DOHH2 (cell line): ENCODE measurements at regions not wholly inside any gene's neighbourhood (a gene's known extent, or its start where the extent isn't known, plus 50 kb on each side); places are given as distances from the start of the nearest gene placed in this dataset.
A peak's percentile ranks its signal among the peaks of the same experiment; 100 is the strongest.

ENCODE experiments used
- H3F3A ChIP-seq: fragments of 200-600 bp; sonication (generic), shearing (Covaris generic); 2 replicates; pipeline ENCODE4 v1.6.0; 2016; ENCODE audit warnings: antibody characterized with exemption, mild to moderate bottlenecking; ENCODE audit not compliant: control insufficient read depth, insufficient read depth
- H3K27ac ChIP-seq: fragments of 200-600 bp; sonication (generic); 2 replicates; pipeline ENCODE4 v1.5.1; 2014; ENCODE audit warnings: low read depth, mild to moderate bottlenecking, low read length, moderate library complexity
- H3K27me3 ChIP-seq: fragments of 200-600 bp; sonication (generic); 2 replicates; pipeline ENCODE4 v1.6.1; 2014; ENCODE audit warnings: mild to moderate bottlenecking, low read length, mixed read lengths; ENCODE audit not compliant: control insufficient read depth
- H3K36me3 ChIP-seq: fragments of 200-600 bp; sonication (generic); 2 replicates; pipeline ENCODE4 v1.6.1; 2014; ENCODE audit warnings: mild to moderate bottlenecking, low read length, moderate library complexity, mixed read lengths; ENCODE audit not compliant: control insufficient read depth
- H3K4me1 ChIP-seq: fragments of 200-600 bp; sonication (generic); 2 replicates; pipeline ENCODE4 v1.6.1; 2014; ENCODE audit warnings: mild to moderate bottlenecking, low read length, mixed read lengths; ENCODE audit not compliant: control insufficient read depth
- H3K4me2 ChIP-seq: fragments of 200-600 bp; sonication (generic); 2 replicates; pipeline ENCODE4 v1.6.0; 2014; ENCODE audit warnings: mild to moderate bottlenecking, low read length, moderate library complexity
- H3K4me3 ChIP-seq: fragments of 200-600 bp; sonication (generic); 2 replicates; pipeline ENCODE4 v1.5.1; 2014; ENCODE audit warnings: mild to moderate bottlenecking, low read length, mixed read lengths
- H3K79me2 ChIP-seq: fragments of 200-600 bp; sonication (generic); 2 replicates; pipeline ENCODE4 v1.6.1; 2014; ENCODE audit warnings: mild to moderate bottlenecking, low read length, mixed read lengths; ENCODE audit not compliant: control insufficient read depth
- H3K9me2 ChIP-seq: fragments of 200-600 bp; sonication (generic); replicated peaks from 2 replicates; pipeline ENCODE4 v1.6.1; 2014; ENCODE audit warnings: mild to moderate bottlenecking, low read length, mixed read lengths; ENCODE audit not compliant: control insufficient read depth
- H3K9me3 ChIP-seq: fragments of 200-600 bp; sonication (generic); 2 replicates; pipeline ENCODE4 v1.6.1; 2014; ENCODE audit warnings: antibody characterized with exemption, low read length, mixed read lengths; ENCODE audit not compliant: control insufficient read depth, insufficient read depth
- H4K20me1 ChIP-seq: fragments of 200-600 bp; sonication (generic); 2 replicates; pipeline ENCODE4 v1.6.0; 2014; ENCODE audit warnings: low read depth, mild to moderate bottlenecking, antibody characterized with exemption, low read length, moderate library complexity; ENCODE audit not compliant: control insufficient read depth, insufficient read depth
- CTCF ChIP-seq: fragments of 200-600 bp; sonication (generic); IDR thresholded peaks from one replicate; pipeline ENCODE4 v1.5.1; 2014; ENCODE audit warnings: antibody characterized with exemption, mild to moderate bottlenecking, low read depth, low read length; ENCODE audit not compliant: poor library complexity, severe bottlenecking
- EZH2phosphoT487 ChIP-seq: fragments of 200-600 bp; sonication (generic); IDR thresholded peaks from 2 replicates; pipeline ENCODE4 v1.6.1; 2017; ENCODE audit warnings: borderline replicate concordance, mild to moderate bottlenecking, antibody characterized with exemption, low read length, moderate library complexity, mixed read lengths

- H3K9me2 ChIP-seq, result no peaks in the 10 kb centered on the region
- no peaks in the 10 kb centered on the region for H4K20me1 ChIP-seq
- H3K9me3 ChIP-seq, result no peaks in the 10 kb centered on the region
- no peaks in the 10 kb centered on the region for H3K79me2 ChIP-seq
- no peak for TF ChIP-seq CTCF
- TF ChIP-seq EZH2phosphoT487, result no peak
- H3F3A ChIP-seq, result no peaks in the 10 kb centered on the region
- no peaks in the 10 kb centered on the region for H3K27me3 ChIP-seq
- no peaks in the 10 kb centered on the region for H3K36me3 ChIP-seq
- H3K4me2 ChIP-seq, result no peak overlapping the region
- no peak overlapping the region for H3K4me3 ChIP-seq
- no peak overlapping the region for H3K27ac ChIP-seq
- peaks cover 26% of the 10 kb centered on the region for H3K4me1 ChIP-seq
These were observed 76.4 kb downstream of the LSM3 start for GRCh38 chr3:14254812-14255702.

- Histone ChIP-seq H4K20me1 (no peaks in the 10 kb centered on the region), H3K27ac (0 out of 2 replicates have a peak overlapping the region, but pooled peaks have one; percentile 13), H3F3A (no peaks in the 10 kb centered on the region), H3K36me3 (no peaks in the 10 kb centered on the region), H3K27me3 (no peaks in the 10 kb centered on the region), H3K9me3 (no peaks in the 10 kb centered on the region), H3K4me1 (peaks cover 23% of the 10 kb centered on the region), H3K79me2 (no peaks in the 10 kb centered on the region), H3K4me2 (peak overlapping the region; percentile 46), H3K9me2 (no peaks in the 10 kb centered on the region), H3K4me3 (no peak overlapping the region)
- no peak for TF ChIP-seq CTCF
- TF ChIP-seq EZH2phosphoT487, result no peak
These were observed 77.4 kb downstream of the LSM3 start for GRCh38 chr3:14256046-14256445.

- H3K9me2 ChIP-seq, result no peaks in the 10 kb centered on the region
- no peaks in the 10 kb centered on the region for H3K9me3 ChIP-seq
- peak overlapping the region; percentile 13; the same call in 1 of the 2 replicates for H3K4me3 ChIP-seq
- H3K4me1 ChIP-seq, result peaks cover 23% of the 10 kb centered on the region
- no peaks in the 10 kb centered on the region for H3F3A ChIP-seq
- TF ChIP-seq EZH2phosphoT487 (no peak), CTCF (peak; percentile 20)
- H3K79me2 ChIP-seq, result no peaks in the 10 kb centered on the region
- peak overlapping the region; percentile 46 for H3K4me2 ChIP-seq
- peak overlapping the region; percentile 13; the same call in 1 of the 2 replicates for H3K27ac ChIP-seq
- no peaks in the 10 kb centered on the region for H3K36me3 ChIP-seq
- peaks cover under 1% of the 10 kb centered on the region; the same call in 1 of the 2 replicates for H3K27me3 ChIP-seq
- no peaks in the 10 kb centered on the region for H4K20me1 ChIP-seq
These were observed 78.1 kb downstream of the LSM3 start for GRCh38 chr3:14256561-14257342.
